SK-N-SH treated with all-trans-retinoic acid at 6 μM for 48 hours (cell line): ENCODE measurements at regions not wholly inside any gene's neighbourhood (a gene's known extent, or its start where the extent isn't known, plus 50 kb on each side); places are given as distances from the start of the nearest gene placed in this dataset.

Source experiments
- CSRNP3 ChIP-seq: fragments of 250-450 bp; sonication (Bioruptor Pico); IDR thresholded peaks from 2 replicates; pipeline ENCODE4 v1.5.1; 2021; ENCODE audit warnings: mild to moderate bottlenecking, moderate library complexity
- GLIS3 ChIP-seq: fragments of 250-450 bp; sonication (Bioruptor Pico); IDR thresholded peaks from 2 replicates; pipeline ENCODE4 v1.5.0; 2020; ENCODE audit warnings: mild to moderate bottlenecking, moderate library complexity
- PATZ1 ChIP-seq: fragments of 250-450 bp; sonication (Bioruptor Pico); IDR thresholded peaks from 2 replicates; pipeline ENCODE4 v1.8.0; 2020; ENCODE audit warnings: mild to moderate bottlenecking, moderate library complexity, borderline replicate concordance
- POU6F1 ChIP-seq: fragments of 250-450 bp; sonication (Bioruptor Pico); IDR thresholded peaks from 2 replicates; pipeline ENCODE4 v1.8.0; 2021; ENCODE audit warnings: low read depth, mild to moderate bottlenecking, moderate library complexity, borderline replicate concordance
- RARB ChIP-seq: fragments of 250-450 bp; sonication (Bioruptor Pico); IDR thresholded peaks from 2 replicates; pipeline ENCODE4 v1.8.0; 2021; ENCODE audit warnings: mild to moderate bottlenecking, moderate library complexity
- TCF4 ChIP-seq: fragments of 250-450 bp; sonication (Bioruptor Pico); IDR thresholded peaks from 2 replicates; pipeline ENCODE4 v1.8.0; 2021; ENCODE audit warnings: mild to moderate bottlenecking, moderate library complexity, borderline replicate concordance
- ZFP3 ChIP-seq: fragments of 250-450 bp; sonication (Bioruptor Pico); IDR thresholded peaks from 2 replicates; pipeline ENCODE4 v1.5.0; 2020; ENCODE audit warnings: mild to moderate bottlenecking, moderate library complexity
- ZFP30 ChIP-seq: fragments of 450-650 bp; formaldehyde crosslinking; IDR thresholded peaks from 2 replicates; pipeline ENCODE4 v1.5.0; 2022; ENCODE audit warnings: mild to moderate bottlenecking, moderate library complexity
- ZNF8 ChIP-seq: fragments of 450-650 bp; formaldehyde crosslinking; IDR thresholded peaks from 2 replicates; pipeline ENCODE4 v1.5.0; 2020; ENCODE audit warnings: mild to moderate bottlenecking, moderate library complexity

GRCh38 chr13:84086847-84087162 lies 204.5 kb upstream of the SLITRK1 start:
- TF ChIP-seq POU6F1 (CRISPR knock-in tag) (no peak), GLIS3 (CRISPR knock-in tag) (no peak), PATZ1 (CRISPR knock-in tag) (no peak), TCF4 (CRISPR knock-in tag) (no peak), ZFP30 (CRISPR knock-in tag) (no peak), RARB (no peak), CSRNP3 (CRISPR knock-in tag) (no peak), ZFP3 (no peak), ZNF8 (CRISPR knock-in tag) (no peak)
